ENCODE measurements at regions not wholly inside any gene's neighbourhood (a gene's known extent, or its start where the extent isn't known, plus 50 kb on each side); places are given as distances from the start of the nearest gene placed in this dataset.

DNA sequence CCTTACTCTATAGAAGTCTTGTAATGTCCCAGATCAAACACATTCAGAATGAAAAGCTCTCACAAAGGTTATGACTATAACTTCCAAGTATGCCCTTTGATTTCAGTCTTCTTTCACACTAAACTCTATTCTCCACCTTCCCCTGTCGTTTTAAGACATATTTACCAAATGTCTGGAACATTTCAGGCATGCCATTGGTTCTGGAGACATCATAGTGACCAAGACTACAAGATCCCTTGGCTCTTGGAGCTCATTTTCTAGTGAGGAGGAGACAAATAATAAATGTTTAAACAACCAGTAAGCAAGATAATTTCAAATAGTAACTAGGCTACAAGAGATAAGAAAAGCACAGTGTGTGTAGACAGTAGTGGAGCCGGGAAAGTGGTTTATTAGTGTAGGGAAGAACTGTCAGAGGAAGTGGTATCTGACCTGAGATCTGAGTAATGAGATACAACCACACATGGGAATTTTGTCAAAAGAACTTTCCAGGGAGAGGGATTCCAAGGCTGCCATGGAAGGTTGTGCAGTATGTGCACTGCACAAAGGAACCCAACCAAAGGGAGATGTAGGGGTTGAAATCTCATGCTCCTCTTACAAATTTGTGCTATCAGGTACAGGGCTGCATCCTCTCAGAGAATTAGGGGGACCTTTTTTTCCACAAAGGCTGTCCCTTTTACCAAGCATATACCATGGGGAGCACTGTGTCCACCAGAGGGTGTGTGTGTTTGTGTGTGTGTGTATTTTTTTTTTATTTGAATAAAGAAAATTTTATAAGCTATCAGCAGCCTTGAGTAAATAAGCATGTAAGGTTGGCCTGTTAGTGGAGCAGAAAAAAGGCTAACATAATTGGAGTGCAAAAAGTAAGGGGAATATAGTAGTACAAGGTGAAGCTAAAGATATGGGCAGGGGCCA lies 1279.1 kb upstream of the WWC1 start:
- no peaks in the 10 kb centered on the region for H3K9me3 Mint-ChIP-seq (ENCODE audit: low read depth)
- peaks cover 26% of the 10 kb centered on the region for H3K27me3 Mint-ChIP-seq (ENCODE audit: low read depth)
- TF ChIP-seq, protein P1, sequence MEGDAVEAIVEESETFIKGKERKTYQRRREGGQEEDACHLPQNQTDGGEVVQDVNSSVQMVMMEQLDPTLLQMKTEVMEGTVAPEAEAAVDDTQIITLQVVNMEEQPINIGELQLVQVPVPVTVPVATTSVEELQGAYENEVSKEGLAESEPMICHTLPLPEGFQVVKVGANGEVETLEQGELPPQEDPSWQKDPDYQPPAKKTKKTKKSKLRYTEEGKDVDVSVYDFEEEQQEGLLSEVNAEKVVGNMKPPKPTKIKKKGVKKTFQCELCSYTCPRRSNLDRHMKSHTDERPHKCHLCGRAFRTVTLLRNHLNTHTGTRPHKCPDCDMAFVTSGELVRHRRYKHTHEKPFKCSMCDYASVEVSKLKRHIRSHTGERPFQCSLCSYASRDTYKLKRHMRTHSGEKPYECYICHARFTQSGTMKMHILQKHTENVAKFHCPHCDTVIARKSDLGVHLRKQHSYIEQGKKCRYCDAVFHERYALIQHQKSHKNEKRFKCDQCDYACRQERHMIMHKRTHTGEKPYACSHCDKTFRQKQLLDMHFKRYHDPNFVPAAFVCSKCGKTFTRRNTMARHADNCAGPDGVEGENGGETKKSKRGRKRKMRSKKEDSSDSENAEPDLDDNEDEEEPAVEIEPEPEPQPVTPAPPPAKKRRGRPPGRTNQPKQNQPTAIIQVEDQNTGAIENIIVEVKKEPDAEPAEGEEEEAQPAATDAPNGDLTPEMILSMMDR (IDR thresholded peaks at IDR 0.05): no peak
- H3K27ac Mint-ChIP-seq (ENCODE audit: unreplicated experiment): no peak overlapping the region
- H3K4me1 Mint-ChIP-seq (ENCODE audit: low read depth): no peaks in the 10 kb centered on the region
- H3K4me3 Mint-ChIP-seq (ENCODE audit: unreplicated experiment): no peak overlapping the region
- H3K36me3 Mint-ChIP-seq (ENCODE audit: low read depth): no peaks in the 10 kb centered on the region
- no peak for DNase-seq (ENCODE audit: low spot score)

DNA sequence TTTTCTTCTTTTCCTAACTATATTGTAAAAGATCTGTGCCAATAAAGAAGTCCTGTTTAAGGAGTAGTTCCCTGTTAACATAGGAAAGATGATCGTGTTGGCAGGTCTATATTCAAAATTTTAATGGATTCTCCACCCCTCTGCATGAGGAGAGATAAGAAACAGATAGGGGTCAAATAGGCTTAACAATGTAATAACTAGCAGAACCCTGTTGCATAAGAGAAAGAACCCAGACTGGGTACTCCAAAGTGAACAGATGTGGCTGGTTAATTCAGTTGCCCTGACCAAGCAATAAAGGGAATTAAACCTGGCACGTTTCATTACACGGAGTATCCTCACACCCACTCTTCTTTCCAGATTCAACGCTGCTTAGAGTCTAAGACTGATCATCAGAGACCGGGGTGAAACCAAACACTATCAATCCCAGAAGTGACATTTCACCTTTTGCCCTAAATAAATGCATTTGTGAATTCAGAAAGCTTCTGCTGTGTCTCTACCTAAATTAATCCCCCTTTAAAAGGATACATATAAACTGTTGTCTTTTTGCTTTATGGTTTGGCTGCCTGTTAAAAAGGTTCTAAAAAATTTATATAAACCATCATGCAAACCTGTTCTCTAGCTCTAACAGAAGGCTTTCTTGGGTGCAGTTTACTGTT lies 1276.9 kb upstream of the WWC1 start:
- Mint-ChIP-seq H3K4me3 (ENCODE audit: unreplicated experiment) (no peak overlapping the region), H3K36me3 (ENCODE audit: low read depth) (no peaks in the 10 kb centered on the region), H3K27me3 (ENCODE audit: low read depth) (peaks cover 23% of the 10 kb centered on the region), H3K27ac (ENCODE audit: unreplicated experiment) (no peak overlapping the region), H3K9me3 (ENCODE audit: low read depth) (no peaks in the 10 kb centered on the region), H3K4me1 (ENCODE audit: low read depth) (no peaks in the 10 kb centered on the region)
- TF ChIP-seq, protein P1 (IDR thresholded peaks at IDR 0.05): no peak
- DNase-seq (ENCODE audit: low spot score): no peak

DNA sequence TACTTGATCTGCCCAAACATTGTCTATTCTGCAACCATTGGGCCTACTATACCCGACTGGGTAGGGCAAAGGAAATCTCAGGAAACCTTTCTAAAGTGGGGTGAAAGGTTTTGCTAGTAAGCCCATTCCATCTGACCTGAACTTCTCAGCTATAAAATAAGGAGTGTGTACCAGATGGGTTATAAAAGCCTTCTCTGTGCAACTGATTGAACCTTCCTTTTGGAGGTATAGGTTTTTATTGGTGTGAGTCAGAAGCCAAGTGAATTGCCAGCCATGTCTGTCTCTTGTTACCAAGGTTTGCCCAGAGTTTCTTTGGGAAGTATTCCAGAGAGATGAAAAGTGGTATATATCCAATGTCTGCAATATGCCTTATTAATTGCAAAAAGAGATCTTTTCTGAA lies 1271.0 kb upstream of the WWC1 start:
- no peaks in the 10 kb centered on the region for H3K4me1 Mint-ChIP-seq (ENCODE audit: low read depth)
- H3K9me3 Mint-ChIP-seq (ENCODE audit: low read depth): no peaks in the 10 kb centered on the region
- peaks cover 20% of the 10 kb centered on the region for H3K27me3 Mint-ChIP-seq (ENCODE audit: low read depth)
- H3K27ac Mint-ChIP-seq (ENCODE audit: unreplicated experiment): no peak overlapping the region
- TF ChIP-seq, protein P1 (IDR thresholded peaks at IDR 0.05): no peak
- DNase-seq (ENCODE audit: low spot score): no peak
- no peaks in the 10 kb centered on the region for H3K36me3 Mint-ChIP-seq (ENCODE audit: low read depth)
- no peak overlapping the region for H3K4me3 Mint-ChIP-seq (ENCODE audit: unreplicated experiment)

DNA sequence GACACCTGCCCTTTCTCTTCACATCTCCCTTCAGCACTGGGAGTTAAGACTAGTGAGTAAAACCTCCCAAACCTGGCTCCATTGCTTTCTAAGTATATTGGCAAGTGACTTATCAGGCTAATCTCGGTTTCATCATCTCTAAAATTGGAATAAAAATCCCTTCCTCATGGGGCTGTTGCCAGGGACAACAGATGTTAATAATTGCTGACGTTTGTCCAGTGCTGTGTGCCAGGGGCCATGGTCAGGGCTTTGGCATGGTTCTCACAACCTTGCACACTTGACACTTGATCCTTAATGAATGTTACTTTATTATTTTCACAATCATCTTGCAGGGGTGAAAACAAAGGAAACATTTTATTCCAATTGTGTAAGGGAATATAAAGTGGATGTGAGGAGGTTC lies 1262.0 kb upstream of the WWC1 start:
- H3K4me3 Mint-ChIP-seq (ENCODE audit: unreplicated experiment): no peak overlapping the region
- no peak for DNase-seq (ENCODE audit: low spot score)
- no peaks in the 10 kb centered on the region for H3K9me3 Mint-ChIP-seq (ENCODE audit: low read depth)
- H3K27me3 Mint-ChIP-seq (ENCODE audit: low read depth): peaks cover 26% of the 10 kb centered on the region
- H3K4me1 Mint-ChIP-seq (ENCODE audit: low read depth): no peaks in the 10 kb centered on the region
- H3K27ac Mint-ChIP-seq (ENCODE audit: unreplicated experiment): no peak overlapping the region
- no peaks in the 10 kb centered on the region for H3K36me3 Mint-ChIP-seq (ENCODE audit: low read depth)
- TF ChIP-seq, protein P1 (IDR thresholded peaks at IDR 0.05): no peak

DNA sequence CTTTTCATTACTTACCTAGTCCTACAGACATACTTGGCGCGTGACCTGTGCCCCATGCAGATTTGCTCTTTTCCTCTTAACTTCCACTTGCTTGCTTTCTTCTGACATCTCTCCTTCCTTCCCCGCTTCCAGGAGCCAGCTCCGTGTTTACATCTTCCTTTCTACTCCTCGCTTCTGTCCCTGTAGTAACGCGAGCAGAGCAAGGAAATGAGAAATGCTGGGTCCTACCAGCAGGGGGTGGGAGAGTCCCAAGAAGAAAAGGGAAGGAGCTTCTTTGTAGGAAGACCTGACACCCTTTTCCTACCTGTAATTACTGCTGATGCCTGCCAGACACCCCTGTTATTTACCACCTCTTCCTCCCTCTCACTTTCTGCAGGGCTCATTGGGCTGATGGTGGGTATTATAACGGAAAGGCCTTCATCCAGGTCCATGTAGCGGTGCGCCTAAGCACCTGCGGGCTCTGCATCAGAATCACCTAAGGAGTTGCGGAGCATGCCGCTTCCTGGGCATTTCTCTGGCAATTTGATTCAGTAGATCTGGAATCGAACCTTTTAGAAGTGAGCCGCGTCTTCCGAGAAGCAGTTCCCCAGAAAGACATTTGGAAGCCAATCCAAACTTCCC lies 1260.8 kb upstream of the WWC1 start:
- Mint-ChIP-seq H3K27ac (ENCODE audit: unreplicated experiment) (no peak overlapping the region), H3K4me1 (ENCODE audit: low read depth) (no peaks in the 10 kb centered on the region), H3K4me3 (ENCODE audit: unreplicated experiment) (no peak overlapping the region), H3K9me3 (ENCODE audit: low read depth) (no peaks in the 10 kb centered on the region), H3K36me3 (ENCODE audit: low read depth) (no peaks in the 10 kb centered on the region), H3K27me3 (ENCODE audit: low read depth) (peaks cover 25% of the 10 kb centered on the region)
- TF ChIP-seq, protein P1 (IDR thresholded peaks at IDR 0.05): peak; percentile 75
- no peak for DNase-seq (ENCODE audit: low spot score)
